Panc1 (cell line): ENCODE measurements at regions not wholly inside any gene's neighbourhood (a gene's known extent, or its start where the extent isn't known, plus 50 kb on each side); places are given as distances from the start of the nearest gene placed in this dataset.

Experiments used
- ATAC-seq: fragments of 200-7000 bp; cut with Tn5 transposase; 2 replicates; pipeline ENCODE4 v1.9.1; 2020; ENCODE audit warnings: mild to moderate bottlenecking, moderate library complexity
- BruUV-seq: library from RNA; stranded (reverse); fragments of 400-500 nt; replicated peaks from 2 replicates; lab custom pipeline; 2021; lab: Mats Ljungman, UMichigan
- CTCF ChIA-PET: fragments of 300-600 bp; sonication (Branson Sonifier 250); formaldehyde crosslinking; loops from one replicate; lab custom pipeline; 2022; ENCODE audit warnings: antibody characterized with exemption; lab: Charles Lee
- POLR2A ChIA-PET: fragments of 300-600 bp; sonication (Branson Sonifier 250); formaldehyde crosslinking; loops from one replicate; lab custom pipeline; 2022; ENCODE audit warnings: antibody characterized with exemption; lab: Charles Lee
- DNase-seq: peaks from one replicate; pipeline ENCODE4 v3.0.0-alpha.2; 2010; ENCODE audit warnings: low read depth, low spot score
- H3K27ac ChIP-seq: 2 replicates; pipeline ENCODE4 v1.5.1; 2011; ENCODE audit warnings: mild to moderate bottlenecking, low read length, inconsistent platforms
- H3K27me3 ChIP-seq: fragments of 200-500 bp; sonication (Bioruptor generic); 2 replicates; pipeline ENCODE4 v1.6.0; 2014; ENCODE audit warnings: low read length, inconsistent platforms; ENCODE audit not compliant: control insufficient read depth, insufficient read depth
- H3K36me3 ChIP-seq: fragments of 200-500 bp; sonication (Bioruptor generic); 2 replicates; pipeline ENCODE4 v1.5.1; 2014; ENCODE audit warnings: inconsistent platforms, mild to moderate bottlenecking, low read length, moderate library complexity; ENCODE audit not compliant: control insufficient read depth, insufficient read depth
- H3K4me1 ChIP-seq: 2 replicates; pipeline ENCODE4 v1.5.1; 2011; ENCODE audit warnings: inconsistent platforms, mild to moderate bottlenecking, low read length, moderate library complexity; ENCODE audit not compliant: control insufficient read depth, insufficient read depth
- H3K4me3 ChIP-seq, 2 experiments: 2 replicates each; pipeline ENCODE4 v1.5.1; 2011 to 2012; ENCODE audit warnings: low read depth in 2 of 2, low read length in 2 of 2, mild to moderate bottlenecking in 2 of 2, inconsistent platforms in 1 of 2, moderate library complexity in 1 of 2
- H3K9me3 ChIP-seq: fragments of 200-500 bp; sonication (Bioruptor generic); 2 replicates; pipeline ENCODE4 v1.5.1; 2014; ENCODE audit warnings: low read depth, mild to moderate bottlenecking, inconsistent platforms, low read length, moderate library complexity; ENCODE audit not compliant: control insufficient read depth, insufficient read depth
- CTCF ChIP-seq: fragments of 450-650 bp; IDR thresholded peaks from 2 replicates; pipeline ENCODE4 v1.5.1; 2017; ENCODE audit warnings: mild to moderate bottlenecking
- POLR2AphosphoS5 ChIP-seq: IDR thresholded peaks from 2 replicates; pipeline ENCODE4 v1.6.1; 2012; ENCODE audit warnings: mild to moderate bottlenecking, low read depth, low read length, moderate library complexity
- REST ChIP-seq, 2 experiments: IDR thresholded peaks; 2 replicates each; pipeline ENCODE4 v1.6.1; 2011 to 2012; ENCODE audit warnings: low read depth in 2 of 2, control low read depth in 1 of 2, low read length in 1 of 2, mild to moderate bottlenecking in 1 of 2, moderate library complexity in 1 of 2; ENCODE audit not compliant: insufficient read depth in 1 of 2
- SIN3A ChIP-seq: IDR thresholded peaks from 2 replicates; pipeline ENCODE4 v1.6.1; 2012; ENCODE audit warnings: low read depth, mild to moderate bottlenecking, low read length, moderate library complexity, borderline replicate concordance; ENCODE audit not compliant: insufficient read depth
- TCF7L2 ChIP-seq: IDR thresholded peaks from 2 replicates; pipeline ENCODE4 v1.6.1; 2011; ENCODE audit warnings: mild to moderate bottlenecking, low read depth, low read length, inconsistent platforms
- in situ Hi-C: cut with HindIII; loops from 2 replicates; pipeline ENCODE4 v1.10.0; 2016; ENCODE audit warnings: low sequenced_read_pairs, low pct_unique_long_range_greater_than_20kb
- intact Hi-C: fragments of 100-400 bp; cut with micrococcal nuclease; formaldehyde crosslinking; loops from one replicate; pipeline ENCODE4 v1.10.0; 2022; ENCODE audit not compliant: unreplicated experiment

GRCh38 chr18:22773944-22774343, 159.2 kb upstream of the RBBP8 start:
- Histone ChIP-seq H3K36me3 (no peaks in the 10 kb centered on the region), H3K27ac (no peak overlapping the region), H3K9me3 (no peaks in the 10 kb centered on the region), H3K27me3 (no peaks in the 10 kb centered on the region; the same call in 1 of the 2 replicates), H3K4me1 (no peaks in the 10 kb centered on the region), H3K4me3 (no peak overlapping the region)
- ATAC-seq (no peak), DNase-seq (no peak)
- POLR2A ChIA-PET, result no interaction called here
- CTCF ChIA-PET, result no interaction called here
- no TSS peak for BruUV-seq
- TF ChIP-seq POLR2AphosphoS5 (no peak), SIN3A (no peak), CTCF (no peak), TCF7L2 (no peak), REST (IDR thresholded peaks at IDR 0.05; ENCODE audit: insufficient read depth in 1 of 2, low read depth in 2 of 2, low read length in 1 of 2) (no peak)
- in situ Hi-C loops (no loop called here), intact Hi-C loops (no loop called here)

- in situ Hi-C loops (no loop called here), intact Hi-C loops (no loop called here)
- Histone ChIP-seq H3K4me3 (no peak overlapping the region), H3K9me3 (no peaks in the 10 kb centered on the region), H3K27ac (no peak overlapping the region), H3K36me3 (no peaks in the 10 kb centered on the region), H3K4me1 (no peaks in the 10 kb centered on the region), H3K27me3 (no peaks in the 10 kb centered on the region; the same call in 1 of the 2 replicates)
- DNase-seq, result no peak
- CTCF ChIA-PET, result no interaction called here
- BruUV-seq, result no TSS peak
- ATAC-seq, result no peak
- POLR2A ChIA-PET, result no interaction called here
- no peak for TF ChIP-seq TCF7L2
- TF ChIP-seq CTCF, result no peak
- no peak for TF ChIP-seq POLR2AphosphoS5
- TF ChIP-seq REST (IDR thresholded peaks at IDR 0.05; ENCODE audit: insufficient read depth in 1 of 2, low read depth in 2 of 2, low read length in 1 of 2), result no peak
- TF ChIP-seq SIN3A, result no peak
Observed at GRCh38 chr18:22778996-22779395, 154.1 kb upstream of the RBBP8 start.
